ENCODE measurements at regions not wholly inside any gene's neighbourhood (a gene's known extent, or its start where the extent isn't known, plus 50 kb on each side); places are given as distances from the start of the nearest gene placed in this dataset.

- peak; percentile 40 for DNase-seq
Observed at GRCh38 chr14:30786701-30787100, 87.7 kb upstream of the COCH start.

- DNase-seq: no peak
Observed at GRCh38 chr14:30790827-30791226, 83.5 kb upstream of the COCH start.

- DNase-seq: no peak
Observed at GRCh38 chr14:30791522-30792351, 82.6 kb upstream of the COCH start.

DNA sequence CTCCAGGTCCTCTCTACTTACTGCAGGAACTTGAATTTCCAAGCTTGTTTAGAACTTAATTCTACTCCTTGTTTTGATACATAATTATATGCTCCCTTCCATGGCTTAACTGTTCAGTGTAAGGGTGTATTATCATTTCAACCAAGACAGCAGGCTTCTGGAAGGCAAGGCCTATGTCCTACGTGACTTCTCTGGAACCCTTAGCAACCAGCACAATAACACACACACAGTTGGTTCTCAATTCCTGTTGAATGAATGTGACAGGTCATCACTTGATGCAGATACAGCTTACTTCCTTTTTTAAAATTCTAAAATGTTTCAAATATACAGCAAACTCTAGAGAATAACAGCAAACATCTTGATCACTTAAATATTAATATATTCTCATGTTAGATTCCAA lies 77.7 kb upstream of the COCH start:
- DNase-seq: no peak

DNA sequence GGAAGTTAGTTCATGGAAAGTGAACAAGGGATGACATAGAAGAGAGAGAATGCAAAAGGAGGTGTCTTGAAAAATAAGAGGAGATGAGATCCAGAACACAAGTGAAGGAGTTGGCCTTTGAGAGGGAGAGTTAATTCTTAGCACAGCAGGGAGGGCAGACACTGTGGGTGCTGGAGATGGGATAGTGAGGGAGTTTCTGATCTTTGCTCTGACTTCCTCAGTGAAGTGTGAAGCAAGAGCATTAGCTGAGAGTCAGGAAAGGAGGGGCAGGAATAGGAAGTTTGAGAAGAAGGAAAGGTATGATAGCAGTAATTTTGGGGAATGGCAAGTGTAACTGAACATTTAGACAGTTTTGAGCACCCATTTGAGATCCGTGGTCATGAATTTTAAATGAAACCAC lies 75.8 kb upstream of the COCH start:
- DNase-seq: no peak

- no peak for DNase-seq
Observed at GRCh38 chr14:30798961-30799360, 75.4 kb upstream of the COCH start.

- no peak for DNase-seq
Observed at GRCh38 chr14:30799933-30800332, 74.4 kb upstream of the COCH start.

DNA sequence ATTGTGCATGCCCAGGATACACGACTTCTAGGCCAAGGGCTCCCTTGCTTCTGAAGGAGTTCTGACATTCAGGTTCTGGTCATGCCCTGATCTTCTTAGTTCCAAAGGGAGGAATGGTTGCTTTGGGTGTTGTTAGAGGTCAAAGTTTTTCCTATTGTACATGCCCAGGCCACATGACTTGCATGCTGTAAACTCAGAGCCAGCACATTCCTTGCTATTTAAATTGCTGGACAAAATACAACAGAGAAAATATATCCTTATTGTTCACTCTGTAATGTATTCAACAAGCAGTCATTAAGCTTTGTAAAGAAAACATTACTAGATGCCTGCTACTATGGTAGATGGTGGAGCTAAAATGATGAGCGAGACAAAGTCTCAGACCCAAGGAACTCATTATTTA lies 71.2 kb upstream of the COCH start:
- DNase-seq: no peak

DNA sequence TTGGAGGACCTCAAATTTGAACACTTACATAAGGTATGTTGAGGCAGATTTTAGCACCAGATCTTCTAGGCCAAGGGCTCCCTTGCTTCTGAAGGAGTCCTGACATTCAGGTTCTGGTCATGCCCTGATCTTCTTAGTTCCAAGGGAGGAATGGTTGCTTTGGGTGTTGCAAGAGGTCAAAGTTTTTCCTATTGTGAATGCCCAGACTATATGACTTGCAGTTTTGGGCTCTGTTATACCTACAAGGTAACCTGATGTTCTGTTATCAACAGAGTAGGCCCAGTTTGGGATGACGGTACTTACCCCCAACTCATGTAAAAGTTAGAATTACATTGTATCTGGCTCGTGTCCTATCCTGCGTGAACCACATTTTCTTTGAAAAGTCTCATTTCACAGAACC lies 69.1 kb upstream of the COCH start:
- DNase-seq: no peak

DNA sequence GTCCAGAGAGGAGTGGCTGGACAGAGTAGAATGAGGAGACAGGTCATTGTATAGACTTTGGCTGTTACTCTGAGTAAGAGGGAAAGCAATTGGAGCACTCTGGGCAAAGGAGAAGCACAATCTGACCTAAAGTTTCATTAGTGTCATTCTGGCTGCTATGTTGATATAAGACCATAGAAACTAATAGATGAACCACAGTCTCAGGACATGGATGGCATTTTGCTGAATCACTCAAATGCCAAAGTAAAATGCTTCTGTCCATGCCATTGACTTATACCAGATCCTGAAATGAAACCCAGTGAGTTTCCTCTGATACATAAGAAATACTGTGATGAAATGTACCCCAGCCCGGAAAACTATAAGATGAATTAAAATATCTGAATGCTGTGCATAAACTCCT lies 65.8 kb upstream of the COCH start:
- no peak for DNase-seq

DNA sequence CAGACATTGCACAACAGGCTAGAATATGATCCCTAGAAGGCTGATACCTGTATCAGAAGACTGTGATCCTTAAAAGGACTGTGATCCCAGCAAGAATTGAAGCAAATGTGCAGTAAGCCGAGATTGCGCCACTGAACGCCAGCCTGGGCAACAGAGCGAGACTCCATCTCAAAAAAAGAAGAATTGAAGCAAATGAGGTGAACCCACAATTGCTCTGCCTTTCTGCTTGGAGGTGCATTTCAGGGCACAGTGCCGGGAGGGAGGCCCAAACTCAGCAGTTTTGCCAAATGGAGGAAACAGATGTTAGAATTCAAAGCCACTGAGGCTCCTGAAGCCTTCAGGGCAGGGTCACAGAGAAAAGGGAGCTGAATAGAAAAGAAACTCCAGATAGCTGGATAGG lies 61.1 kb upstream of the COCH start:
- DNase-seq: no peak

DNA sequence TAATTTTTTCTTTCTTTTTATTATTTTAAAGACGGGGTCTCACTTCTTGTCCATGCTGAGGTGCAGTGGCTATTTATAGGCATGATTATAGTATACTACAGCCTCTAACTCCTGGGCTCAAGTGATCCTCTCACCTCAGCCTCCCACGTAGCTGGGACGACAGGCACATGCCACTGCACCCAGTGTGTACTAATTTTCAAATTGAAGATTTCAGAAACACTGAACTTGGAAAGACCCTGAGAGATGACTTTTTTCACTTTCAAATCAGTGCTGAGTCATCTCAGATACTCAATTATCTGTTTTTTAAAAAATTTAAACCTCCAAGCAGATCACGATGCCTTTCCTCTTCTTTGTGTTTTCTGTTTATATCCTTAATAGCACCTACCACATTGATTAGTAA lies 53.7 kb upstream of the COCH start:
- DNase-seq: no peak

DNA sequence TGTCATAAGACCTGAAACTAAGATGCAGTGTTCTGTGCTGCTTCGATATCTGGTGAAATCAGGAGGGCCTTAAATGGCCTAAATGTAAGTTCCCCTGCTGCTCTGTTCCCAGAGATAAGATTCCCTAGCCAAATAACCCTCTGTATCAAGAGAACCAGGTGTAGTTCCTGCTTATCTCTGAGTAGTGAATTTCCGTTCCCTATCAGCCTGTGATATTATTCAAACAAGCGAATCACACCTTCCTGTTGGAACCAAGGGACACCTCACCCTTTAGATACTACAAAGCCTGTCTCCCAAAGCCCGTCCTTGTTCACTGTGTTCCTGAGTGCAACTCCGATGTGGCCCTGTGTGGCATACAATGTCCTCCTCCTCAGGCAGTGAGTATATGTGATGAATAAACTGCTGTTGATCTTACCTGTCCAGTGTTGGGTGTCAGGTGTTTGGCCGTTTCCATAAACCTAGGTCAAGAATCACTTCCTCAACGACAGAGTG lies 52.2 kb upstream of the COCH start:
- peak; percentile 54 for DNase-seq
